HG02943 (cell line): ENCODE measurements at regions not wholly inside any gene's neighbourhood (a gene's known extent, or its start where the extent isn't known, plus 50 kb on each side); places are given as distances from the start of the nearest gene placed in this dataset.

Experiments used
- ATAC-seq: cut with Tn5 transposase; IDR thresholded peaks from one replicate; pipeline ENCODE4 v1.9.1; 2021; ENCODE audit warnings: mild to moderate bottlenecking, low read depth, moderate library complexity; ENCODE audit not compliant: unreplicated experiment

DNA sequence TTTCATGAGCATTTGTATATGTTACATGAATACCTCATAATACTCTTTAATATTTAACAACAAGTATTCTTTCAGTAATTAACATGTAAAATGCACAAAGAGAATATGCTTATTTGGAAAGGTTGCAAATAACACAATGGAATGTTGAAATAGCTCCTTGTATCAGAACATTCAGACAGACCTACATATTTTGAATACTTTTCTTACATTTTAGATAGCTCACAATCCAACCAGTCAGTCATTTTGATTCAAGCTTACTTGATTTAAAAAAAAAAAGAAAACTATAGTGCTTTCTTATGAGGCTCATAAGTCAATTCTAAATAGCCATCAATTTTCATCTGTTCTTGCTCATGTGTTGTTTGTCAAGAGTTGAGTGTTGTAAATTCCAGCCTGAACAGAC lies 518.8 kb downstream of the ADGRL2 start:
- ATAC-seq = no peak

- ATAC-seq = no peak
These were observed 518.2 kb downstream of the ADGRL2 start for GRCh38 chr1:82318921-82319320.

GRCh38 chr1:82318265-82318664 lies 517.5 kb downstream of the ADGRL2 start:
- no peak for ATAC-seq

DNA sequence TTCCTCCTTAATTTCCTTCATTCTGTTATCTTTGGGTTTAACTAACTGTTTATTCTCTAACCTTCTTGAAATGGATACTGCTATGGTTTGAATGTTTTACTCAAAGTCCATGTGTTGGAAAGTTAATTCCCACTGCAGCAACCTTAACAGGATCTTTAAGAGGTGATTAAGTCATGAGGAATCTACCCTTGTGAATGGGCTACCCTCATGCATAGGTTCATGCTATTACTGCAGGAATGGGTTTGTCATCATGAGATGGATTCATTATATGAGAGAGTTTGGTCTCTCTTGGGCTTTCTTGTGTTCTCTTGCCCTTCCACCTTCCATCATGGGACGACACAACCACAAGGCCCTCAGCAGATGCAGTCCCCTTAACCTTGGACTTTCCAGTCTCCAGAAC lies 516.9 kb downstream of the ADGRL2 start:
- no peak for ATAC-seq

DNA sequence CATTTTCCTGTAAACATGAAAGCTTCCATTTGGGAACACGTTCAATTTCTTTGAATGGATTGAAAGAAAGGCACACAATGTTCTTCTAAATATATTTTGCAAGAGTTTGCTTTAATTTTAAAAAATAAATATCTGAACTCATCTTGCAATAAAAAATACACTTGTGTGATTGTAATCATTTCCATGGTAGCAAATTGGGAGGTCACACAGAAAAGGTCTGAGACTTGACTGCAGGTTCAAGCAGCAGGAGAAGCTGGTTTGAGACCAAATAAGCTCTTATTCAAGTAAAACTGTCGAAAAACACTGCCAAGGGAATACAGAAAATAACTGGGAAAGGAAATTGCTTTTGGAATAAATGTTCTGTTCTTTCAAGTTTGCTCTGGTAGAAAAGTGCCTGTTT lies 498.9 kb downstream of the ADGRL2 start:
- no peak for ATAC-seq

GRCh38 chr1:82299056-82299455 lies 498.3 kb downstream of the ADGRL2 start:
- ATAC-seq = no peak

GRCh38 chr1:82297139-82297896 lies 496.6 kb downstream of the ADGRL2 start:
- ATAC-seq = no peak

- no peak for ATAC-seq
These were observed 486.8 kb downstream of the ADGRL2 start for GRCh38 chr1:82287556-82287955.

GRCh38 chr1:82284213-82284612 lies 483.5 kb downstream of the ADGRL2 start:
- no peak for ATAC-seq

DNA sequence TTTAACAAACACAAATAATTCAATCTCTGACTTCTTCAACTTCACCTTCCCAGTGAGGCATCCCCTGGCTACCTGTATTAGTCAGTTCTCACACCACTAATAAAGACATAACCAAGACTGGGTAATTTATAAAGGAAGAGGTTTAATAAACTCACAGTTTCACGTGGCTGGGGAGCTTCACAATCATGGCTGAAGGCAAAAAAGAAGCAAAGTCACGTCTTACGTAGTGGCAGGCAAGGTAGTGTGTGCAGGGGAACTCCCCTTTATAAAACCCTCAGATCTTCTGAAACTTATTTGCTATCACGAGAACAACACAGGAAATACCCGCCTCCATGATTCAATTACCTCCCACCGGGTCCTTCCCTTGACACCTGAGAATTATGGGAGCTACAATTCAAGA lies 478.5 kb downstream of the ADGRL2 start:
- ATAC-seq = no peak

GRCh38 chr1:82273816-82274215 lies 473.1 kb downstream of the ADGRL2 start:
- no peak for ATAC-seq

GRCh38 chr1:82269431-82269830 lies 468.7 kb downstream of the ADGRL2 start:
- no peak for ATAC-seq

DNA sequence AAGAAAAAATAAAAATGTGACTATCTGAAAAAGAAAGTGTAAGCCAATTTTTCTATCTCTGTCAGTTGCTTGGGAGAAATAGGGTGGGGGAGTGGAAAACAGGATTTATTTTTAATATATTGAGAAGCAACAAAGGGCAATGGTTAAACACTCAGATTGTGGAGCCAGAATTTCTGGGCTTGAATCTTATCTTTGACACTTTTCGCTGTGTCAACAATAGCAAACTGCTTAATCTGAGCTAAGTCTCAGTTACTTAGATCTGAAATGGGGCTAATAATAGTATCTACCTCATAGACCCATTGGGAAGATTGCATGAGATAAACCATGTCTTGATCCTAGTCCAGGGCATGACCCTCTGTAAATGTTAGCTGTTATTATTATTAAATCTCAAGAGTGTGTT lies 468.1 kb downstream of the ADGRL2 start:
- no peak for ATAC-seq

- no peak for ATAC-seq
These were observed 465.6 kb downstream of the ADGRL2 start for GRCh38 chr1:82266351-82266750.

GRCh38 chr1:82265436-82265835 lies 464.7 kb downstream of the ADGRL2 start:
- ATAC-seq = no peak

GRCh38 chr1:82264802-82265201 lies 464.1 kb downstream of the ADGRL2 start:
- no peak for ATAC-seq

DNA sequence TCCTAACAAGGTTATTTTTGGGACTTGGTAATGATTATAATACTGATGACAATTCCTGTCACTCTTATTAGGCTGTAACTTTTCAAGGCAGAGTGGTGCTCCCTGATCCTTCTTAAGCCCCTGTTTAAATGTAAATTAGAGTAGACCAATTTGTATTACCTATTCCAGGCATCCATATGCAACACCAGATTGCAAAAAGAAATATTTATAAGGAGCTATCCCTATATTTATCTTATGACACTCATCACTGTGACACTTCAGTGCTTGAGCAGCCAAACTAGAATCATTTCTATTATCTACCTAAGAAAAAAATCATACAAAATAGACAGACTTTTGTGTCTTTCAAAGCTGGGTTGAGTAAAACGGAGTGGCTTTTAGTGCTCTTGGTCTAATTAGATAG lies 462.7 kb downstream of the ADGRL2 start:
- ATAC-seq = no peak

- no peak for ATAC-seq
These were observed 459.9 kb downstream of the ADGRL2 start for GRCh38 chr1:82260666-82261065.

DNA sequence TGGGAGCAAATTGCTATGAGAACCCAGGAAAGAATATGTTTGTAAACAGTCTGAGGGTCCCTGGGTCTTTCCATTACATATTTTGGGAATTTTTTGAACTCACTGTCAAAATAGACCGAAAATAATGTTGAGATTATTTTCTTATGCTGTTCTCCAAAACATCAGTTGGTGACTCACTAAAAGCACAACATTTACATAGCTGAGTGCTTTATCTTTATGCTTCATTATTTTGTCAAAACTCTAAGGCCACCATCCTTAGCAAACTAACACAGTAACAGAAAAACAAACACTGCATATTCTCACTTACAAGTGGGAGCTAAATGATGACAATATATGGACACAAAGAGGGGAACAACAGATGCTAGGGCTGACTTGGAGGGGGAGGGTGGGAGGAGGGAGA lies 459.3 kb downstream of the ADGRL2 start:
- no peak for ATAC-seq

- ATAC-seq = no peak
These were observed 458.2 kb downstream of the ADGRL2 start for GRCh38 chr1:82258887-82259286.

GRCh38 chr1:82246050-82246449 lies 445.3 kb downstream of the ADGRL2 start:
- no peak for ATAC-seq

DNA sequence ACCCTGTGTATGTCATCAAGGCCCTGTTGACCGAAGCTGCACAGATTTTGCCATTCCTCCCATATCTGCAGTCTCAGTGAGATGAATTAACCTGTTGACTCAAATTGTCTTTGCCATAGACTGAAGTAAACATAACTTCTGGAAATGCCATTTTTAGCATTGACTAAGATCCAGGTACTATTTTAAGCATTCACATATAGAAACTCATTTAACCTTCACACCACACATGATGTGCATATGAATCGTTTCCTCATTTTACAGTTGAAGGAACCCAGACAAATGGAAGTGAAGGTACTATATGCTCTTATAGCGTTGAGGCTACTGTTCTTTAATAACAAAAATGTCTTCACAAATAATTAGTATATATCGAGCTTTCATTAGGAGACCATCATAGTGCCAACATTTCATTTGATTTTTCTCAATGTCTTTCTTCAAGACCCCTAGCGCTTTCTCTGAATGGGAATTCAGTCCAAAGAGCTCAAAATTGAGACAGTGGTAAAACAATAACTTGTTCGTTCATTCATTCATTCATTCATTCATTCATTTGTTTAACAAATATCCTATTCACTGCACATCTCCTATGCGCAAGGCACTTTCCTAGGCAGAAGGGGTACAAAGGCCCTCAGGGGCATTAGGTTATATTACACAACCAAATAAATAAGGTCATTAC lies 444.7 kb downstream of the ADGRL2 start:
- ATAC-seq = no peak
